Neural cell (in vitro differentiated cells): ENCODE measurements at regions not wholly inside any gene's neighbourhood (a gene's known extent, or its start where the extent isn't known, plus 50 kb on each side); places are given as distances from the start of the nearest gene placed in this dataset.

Experiments used
- H2AFZ ChIP-seq: fragments of 200-600, 300-800 bp; sonication (generic), shearing (Covaris generic); 2 replicates; pipeline ENCODE4 v1.6.0; 2014; ENCODE audit warnings: low read depth, mild to moderate bottlenecking, antibody characterized with exemption, low read length, moderate library complexity
- H3F3A ChIP-seq: fragments of 200-600 bp; shearing (Covaris generic); 2 replicates; pipeline ENCODE4 v1.6.1; 2016; ENCODE audit warnings: mild to moderate bottlenecking, moderate library complexity, mixed read lengths, antibody characterized with exemption, low read length; ENCODE audit not compliant: insufficient read depth, poor library complexity, severe bottlenecking
- H3K27ac ChIP-seq: fragments of 200-600, 300-800 bp; sonication (generic), shearing (Covaris generic); 2 replicates; pipeline ENCODE4 v1.5.1; 2014; ENCODE audit warnings: mild to moderate bottlenecking, low read length, moderate library complexity
- H3K27me3 ChIP-seq: fragments of 300-800, 200-600 bp; sonication (generic), shearing (Covaris generic); 2 replicates; pipeline ENCODE4 v1.6.0; 2014; ENCODE audit warnings: mild to moderate bottlenecking, low read depth, low read length, moderate library complexity; ENCODE audit not compliant: insufficient read depth
- H3K36me3 ChIP-seq: fragments of 300-800, 200-600 bp; sonication (generic), shearing (Covaris generic); 2 replicates; pipeline ENCODE4 v1.5.1; 2014; ENCODE audit warnings: mild to moderate bottlenecking, antibody characterized with exemption, low read length, moderate library complexity; ENCODE audit not compliant: insufficient read depth
- H3K4me2 ChIP-seq: fragments of 300-800, 200-600 bp; sonication (generic), shearing (Covaris generic); 2 replicates; pipeline ENCODE4 v1.6.0; 2014; ENCODE audit warnings: mild to moderate bottlenecking, low read length
- H3K4me3 ChIP-seq: fragments of 300-800, 200-600 bp; sonication (generic), shearing (Covaris generic); 2 replicates; pipeline ENCODE4 v1.5.1; 2014; ENCODE audit warnings: mild to moderate bottlenecking, low read length, moderate library complexity
- H3K79me2 ChIP-seq: fragments of 200-600 bp; shearing (Covaris generic); replicated peaks from 2 replicates; pipeline ENCODE4 v1.6.0; 2014; ENCODE audit warnings: mild to moderate bottlenecking, low read length, moderate library complexity; ENCODE audit not compliant: insufficient read depth
- H3K9ac ChIP-seq: fragments of 300-800, 200-600 bp; sonication (generic), shearing (Covaris generic); 2 replicates; pipeline ENCODE4 v1.6.1; 2016; ENCODE audit warnings: mild to moderate bottlenecking, low read length, mixed read lengths
- H3K9me2 ChIP-seq: fragments of 200-600 bp; shearing (Covaris generic); 2 replicates; pipeline ENCODE4 v1.6.1; 2016; ENCODE audit warnings: mild to moderate bottlenecking, low read length, mixed read lengths; ENCODE audit not compliant: insufficient read depth
- H3K9me3 ChIP-seq: fragments of 200-600, 300-800 bp; sonication (generic), shearing (Covaris generic); 2 replicates; pipeline ENCODE4 v1.6.1; 2016; ENCODE audit warnings: mild to moderate bottlenecking, mixed run types, low read length, moderate library complexity, mixed read lengths
- H4K20me1 ChIP-seq: fragments of 200-600 bp; shearing (Covaris generic); 2 replicates; pipeline ENCODE4 v1.6.1; 2016; ENCODE audit warnings: mild to moderate bottlenecking, mixed run types; ENCODE audit not compliant: insufficient read depth
- EP300 ChIP-seq: fragments of 450-650 bp; conservative IDR thresholded peaks from 2 replicates; pipeline ENCODE4 v1.6.1; 2014; ENCODE audit warnings: antibody characterized with exemption, mild to moderate bottlenecking, moderate library complexity; ENCODE audit not compliant: poor library complexity, severe bottlenecking
- EZH2 ChIP-seq: fragments of 200-600, 300-800 bp; shearing (Covaris generic), sonication (generic); IDR thresholded peaks from 2 replicates; pipeline ENCODE4 v1.6.1; 2014; ENCODE audit warnings: antibody characterized with exemption, low read length, borderline replicate concordance, mild to moderate bottlenecking; ENCODE audit not compliant: insufficient read depth, poor library complexity, severe bottlenecking
- MXI1 ChIP-seq: fragments of 450-650 bp; conservative IDR thresholded peaks from 2 replicates; pipeline ENCODE4 v1.6.1; 2014; ENCODE audit warnings: antibody characterized with exemption, mild to moderate bottlenecking; ENCODE audit not compliant: poor library complexity, severe bottlenecking
- POLR2AphosphoS5 ChIP-seq: IDR thresholded peaks from 2 replicates; pipeline ENCODE4 v1.6.1; 2012
- RAD21 ChIP-seq: fragments of 450-650 bp; conservative IDR thresholded peaks from 2 replicates; pipeline ENCODE4 v1.6.1; 2014; ENCODE audit warnings: antibody characterized with exemption, mild to moderate bottlenecking, moderate library complexity
- REST ChIP-seq: IDR thresholded peaks from 2 replicates; pipeline ENCODE4 v1.6.1; 2012; ENCODE audit warnings: borderline replicate concordance
- SMC3 ChIP-seq: fragments of 450-650 bp; conservative IDR thresholded peaks from 2 replicates; pipeline ENCODE4 v1.6.1; 2014; ENCODE audit warnings: antibody characterized with exemption, mild to moderate bottlenecking, moderate library complexity; ENCODE audit not compliant: poor library complexity
- TAF1 ChIP-seq: IDR thresholded peaks from 2 replicates; pipeline ENCODE4 v1.6.1; 2012; ENCODE audit warnings: low read depth
- TF ChIP-seq, protein P1 (sequence below): fragments of 450-650 bp; IDR thresholded peaks from 2 replicates; pipeline ENCODE4 v1.5.1; 2014; ENCODE audit warnings: antibody characterized with exemption, mild to moderate bottlenecking, moderate library complexity; ENCODE audit not compliant: poor library complexity, severe bottlenecking

DNA sequence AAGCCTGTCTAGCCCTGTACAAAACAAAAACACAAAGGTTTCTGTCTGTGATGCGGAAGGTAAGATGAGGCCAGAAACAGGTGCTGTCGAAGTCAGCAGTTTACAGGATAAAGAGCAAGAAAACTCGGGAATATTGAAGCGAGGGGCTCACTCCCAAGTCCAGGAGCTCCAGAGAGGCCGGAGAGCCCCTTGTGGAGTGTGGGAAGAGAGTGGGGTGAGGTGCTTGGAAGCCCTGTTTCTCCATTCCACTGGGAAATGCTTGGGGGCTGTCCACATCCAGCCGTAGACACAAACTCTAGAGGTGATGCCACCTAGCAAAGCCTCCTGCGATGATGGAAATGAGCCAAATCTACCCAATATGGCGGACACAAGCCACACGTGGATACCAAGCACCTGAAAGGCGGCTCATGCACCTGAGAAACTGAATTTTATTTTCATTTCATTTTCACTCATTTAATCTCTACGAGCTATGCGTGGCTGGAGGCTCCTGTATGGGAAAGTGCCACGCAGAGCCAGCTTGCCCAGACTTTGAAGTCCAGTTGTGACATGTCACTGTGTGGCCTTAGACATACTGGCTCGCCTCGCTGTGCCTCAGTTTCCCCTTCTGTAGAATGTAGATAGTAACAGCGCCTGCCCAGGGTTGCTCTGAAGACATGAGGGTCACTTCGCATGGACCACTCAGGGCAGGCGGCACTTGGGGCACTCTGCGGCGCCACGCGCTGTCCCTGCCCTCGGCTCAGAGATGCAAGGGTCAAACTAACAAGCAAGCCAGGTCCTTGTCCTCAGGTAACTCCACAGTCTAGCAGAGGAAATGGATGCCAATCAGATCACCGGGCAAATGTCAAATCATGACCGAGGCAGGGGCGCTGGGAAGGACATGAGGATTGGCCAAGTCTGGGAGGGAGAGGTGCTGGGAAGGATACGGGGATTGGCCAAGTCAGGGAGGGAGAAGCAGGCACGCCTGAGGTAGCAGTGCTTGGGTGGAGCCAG is 684.7 kb downstream of the TBC1D22A start:
- no peaks in the 10 kb centered on the region for H3K36me3 ChIP-seq
- H3K9me3 ChIP-seq, result no peaks in the 10 kb centered on the region
- H3K27ac ChIP-seq, result no peak overlapping the region
- H3K4me2 ChIP-seq, result no peak overlapping the region
- H3K27me3 ChIP-seq, result no peaks in the 10 kb centered on the region
- TF ChIP-seq POLR2AphosphoS5 (no peak), MXI1 (no peak), SMC3 (no peak), REST (no peak), EZH2 (no peak), TAF1 (no peak), RAD21 (no peak), EP300 (no peak)
- TF ChIP-seq, protein P1, sequence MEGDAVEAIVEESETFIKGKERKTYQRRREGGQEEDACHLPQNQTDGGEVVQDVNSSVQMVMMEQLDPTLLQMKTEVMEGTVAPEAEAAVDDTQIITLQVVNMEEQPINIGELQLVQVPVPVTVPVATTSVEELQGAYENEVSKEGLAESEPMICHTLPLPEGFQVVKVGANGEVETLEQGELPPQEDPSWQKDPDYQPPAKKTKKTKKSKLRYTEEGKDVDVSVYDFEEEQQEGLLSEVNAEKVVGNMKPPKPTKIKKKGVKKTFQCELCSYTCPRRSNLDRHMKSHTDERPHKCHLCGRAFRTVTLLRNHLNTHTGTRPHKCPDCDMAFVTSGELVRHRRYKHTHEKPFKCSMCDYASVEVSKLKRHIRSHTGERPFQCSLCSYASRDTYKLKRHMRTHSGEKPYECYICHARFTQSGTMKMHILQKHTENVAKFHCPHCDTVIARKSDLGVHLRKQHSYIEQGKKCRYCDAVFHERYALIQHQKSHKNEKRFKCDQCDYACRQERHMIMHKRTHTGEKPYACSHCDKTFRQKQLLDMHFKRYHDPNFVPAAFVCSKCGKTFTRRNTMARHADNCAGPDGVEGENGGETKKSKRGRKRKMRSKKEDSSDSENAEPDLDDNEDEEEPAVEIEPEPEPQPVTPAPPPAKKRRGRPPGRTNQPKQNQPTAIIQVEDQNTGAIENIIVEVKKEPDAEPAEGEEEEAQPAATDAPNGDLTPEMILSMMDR, result no peak
- H3K4me3 ChIP-seq, result no peak overlapping the region
- no peaks in the 10 kb centered on the region for H3F3A ChIP-seq
- H3K79me2 ChIP-seq, result no peaks in the 10 kb centered on the region
- H2AFZ ChIP-seq, result no peak overlapping the region
- no peaks in the 10 kb centered on the region for H3K9me2 ChIP-seq
- H4K20me1 ChIP-seq, result no peaks in the 10 kb centered on the region
- no peak overlapping the region for H3K9ac ChIP-seq

DNA sequence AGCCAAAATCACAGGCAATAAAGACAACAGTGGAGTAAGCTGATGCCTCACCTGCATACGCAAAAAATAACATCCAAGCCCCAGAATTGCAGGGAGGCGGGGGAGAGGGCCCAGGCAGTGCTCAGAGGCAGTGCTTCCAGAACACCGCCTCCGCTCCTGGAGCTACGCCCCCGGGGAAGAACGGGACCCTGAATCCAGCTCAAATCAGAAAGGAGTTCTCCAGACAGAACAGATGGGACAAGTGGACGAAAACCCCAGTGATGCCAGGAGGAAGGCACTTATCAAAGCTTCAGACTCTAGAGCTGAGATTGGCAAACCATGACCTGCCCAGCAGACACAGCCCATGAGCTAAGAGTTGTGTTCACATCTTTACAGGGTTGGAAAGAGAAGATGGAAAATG is 683.9 kb downstream of the TBC1D22A start:
- no peaks in the 10 kb centered on the region for H3F3A ChIP-seq
- H4K20me1 ChIP-seq, result no peaks in the 10 kb centered on the region
- H3K9ac ChIP-seq, result no peak overlapping the region
- H2AFZ ChIP-seq, result no peak overlapping the region
- H3K79me2 ChIP-seq, result no peaks in the 10 kb centered on the region
- no peak overlapping the region for H3K27ac ChIP-seq
- TF ChIP-seq EZH2, result no peak
- no peak for TF ChIP-seq REST
- TF ChIP-seq EP300, result no peak
- TF ChIP-seq RAD21, result no peak
- TF ChIP-seq POLR2AphosphoS5, result no peak
- TF ChIP-seq SMC3, result no peak
- TF ChIP-seq, protein P1, result no peak
- TF ChIP-seq MXI1, result no peak
- no peak for TF ChIP-seq TAF1
- H3K4me2 ChIP-seq, result no peak overlapping the region
- no peaks in the 10 kb centered on the region for H3K36me3 ChIP-seq
- no peaks in the 10 kb centered on the region for H3K9me2 ChIP-seq
- no peaks in the 10 kb centered on the region for H3K27me3 ChIP-seq
- no peak overlapping the region for H3K4me3 ChIP-seq
- no peaks in the 10 kb centered on the region for H3K9me3 ChIP-seq
